ENCODE measurements at regions not wholly inside any gene's neighbourhood (a gene's known extent, or its start where the extent isn't known, plus 50 kb on each side); places are given as distances from the start of the nearest gene placed in this dataset.

GRCh38 chr4:20085156-20085555 lies 166.5 kb upstream of the SLIT2 start (continued):
- TF ChIP-seq ATF2 (IDR thresholded peaks at IDR 0.05; ENCODE audit: low read length), result no peak
- no peak for TF ChIP-seq ZBTB40 (IDR thresholded peaks at IDR 0.05; ENCODE audit: borderline replicate concordance)
- TF ChIP-seq SKIL (IDR thresholded peaks at IDR 0.05; ENCODE audit: low read depth, poor library complexity, severe bottlenecking), result no peak
- no peak for TF ChIP-seq ESRRA (IDR thresholded peaks at IDR 0.05; ENCODE audit: low read length)
- TF ChIP-seq CUX1 (IDR thresholded peaks at IDR 0.05; ENCODE audit: insufficient replicate concordance, low read depth, low read length), result no peak
- TF ChIP-seq SIN3A (IDR thresholded peaks at IDR 0.05; ENCODE audit: low read depth, low read length), result no peak
- TF ChIP-seq EGR1 (IDR thresholded peaks at IDR 0.05; ENCODE audit: borderline replicate concordance in 1 of 2, low read depth in 2 of 2, low read length in 2 of 2), result no peak

Measured in GM12878 (cell line).